HG03060 (cell line): ENCODE measurements at regions not wholly inside any gene's neighbourhood (a gene's known extent, or its start where the extent isn't known, plus 50 kb on each side); places are given as distances from the start of the nearest gene placed in this dataset.
"Not testable (repeated sequence)": the region's sequence is repeated elsewhere in the genome, so short reads cannot be mapped to it uniquely, and the experiment has no call there.

Experiments used
- ATAC-seq: cut with Tn5 transposase; IDR thresholded peaks from one replicate; pipeline ENCODE4 v1.9.1; 2021; ENCODE audit warnings: low read depth, moderate number of reproducible peaks; ENCODE audit not compliant: unreplicated experiment

DNA sequence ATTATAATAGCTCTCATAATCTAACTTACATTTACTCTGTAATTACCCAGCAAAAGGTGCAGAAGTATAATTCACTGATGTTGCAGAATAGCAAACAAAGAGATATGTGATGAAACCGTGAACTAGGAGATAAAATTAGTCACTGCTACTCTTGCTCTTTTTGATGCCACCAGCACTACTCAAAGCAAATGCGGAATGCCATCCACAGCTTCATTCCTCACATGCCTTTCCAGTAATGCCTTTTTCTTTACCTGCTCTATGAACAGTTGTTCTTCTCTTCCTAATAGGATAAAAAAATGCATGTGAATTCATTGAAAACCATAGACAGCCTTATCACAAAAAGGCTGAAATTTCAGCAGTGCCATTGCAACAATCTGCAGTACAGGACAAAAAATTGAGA, 1129.5 kb downstream of the DIAPH3 start:
- no peak for ATAC-seq

DNA sequence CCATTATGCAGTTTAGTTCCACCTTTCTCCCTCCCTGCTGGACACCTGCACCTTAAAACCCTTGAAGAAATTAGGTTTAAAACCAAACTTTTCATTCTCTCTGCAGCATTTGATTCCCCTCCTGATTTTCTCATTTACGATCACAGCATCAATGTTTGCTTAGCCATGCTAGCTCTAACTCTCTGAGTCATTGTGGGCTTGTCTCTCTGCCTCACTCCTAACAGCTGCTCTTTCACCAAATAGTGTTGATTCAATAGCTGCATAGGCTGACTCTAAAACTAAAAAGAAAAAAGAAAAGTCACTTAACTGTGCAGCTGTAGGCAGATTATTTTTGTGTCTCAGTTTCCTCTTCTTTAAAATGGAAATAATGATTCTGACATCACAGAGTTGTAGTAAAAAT, 1124.9 kb downstream of the DIAPH3 start:
- no peak for ATAC-seq

DNA sequence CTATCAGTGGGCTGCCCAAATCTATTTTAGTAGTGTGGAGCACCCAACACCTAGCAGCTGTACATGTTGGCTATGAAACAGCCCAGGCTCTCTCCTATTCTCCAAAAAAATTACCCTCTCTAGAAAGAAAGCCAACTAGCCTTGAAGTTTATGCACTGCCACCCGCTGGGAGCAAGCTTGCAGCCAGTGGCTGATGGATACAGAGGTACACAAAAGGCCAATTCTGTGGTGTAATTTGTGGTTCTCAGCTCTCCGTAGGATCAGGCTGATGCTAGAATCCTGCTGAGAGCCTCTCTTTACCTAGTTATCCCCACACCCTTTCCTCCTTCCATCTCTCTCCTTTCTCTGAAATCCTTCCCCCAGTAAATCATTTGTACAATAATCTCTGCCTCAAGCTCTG, 1120.7 kb downstream of the DIAPH3 start:
- no peak for ATAC-seq

DNA sequence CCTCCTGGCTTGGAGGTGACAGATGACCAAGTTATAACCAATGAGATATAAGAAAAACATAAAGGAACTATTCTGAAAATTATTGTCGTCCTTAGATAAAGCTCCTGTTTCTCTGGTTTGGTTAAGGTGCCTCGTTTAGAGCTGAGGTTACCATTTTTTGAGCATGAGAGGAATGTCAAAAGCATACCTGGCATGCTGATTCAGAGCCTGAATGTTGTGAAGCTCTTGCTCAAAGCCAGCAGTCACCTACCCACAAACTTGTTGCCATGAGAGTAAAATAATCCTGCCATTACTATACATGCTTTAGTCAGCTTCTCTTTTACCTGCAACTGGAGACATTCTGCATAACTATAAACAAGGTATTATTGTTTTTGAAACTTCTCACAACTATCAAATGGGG, 1116.2 kb downstream of the DIAPH3 start:
- no peak for ATAC-seq

DNA sequence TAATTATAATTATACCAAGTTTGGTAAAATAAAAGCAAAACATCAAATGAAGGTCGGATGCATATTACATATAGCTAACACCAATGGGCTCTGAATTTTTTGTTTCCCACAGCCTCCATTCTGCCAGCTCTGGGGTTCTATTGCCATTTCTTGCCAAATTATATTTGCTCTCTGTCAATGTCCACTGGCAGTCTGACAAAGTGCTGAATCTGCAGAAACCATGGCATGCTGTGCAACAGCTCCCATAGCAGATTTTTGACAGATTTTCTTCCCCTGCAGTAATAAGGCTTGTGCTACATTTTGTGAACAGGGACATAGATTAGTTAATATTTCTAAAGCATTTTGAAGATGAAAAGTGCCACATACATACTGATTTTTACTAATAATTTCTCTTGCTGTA, 1102.1 kb downstream of the DIAPH3 start:
- no peak for ATAC-seq

DNA sequence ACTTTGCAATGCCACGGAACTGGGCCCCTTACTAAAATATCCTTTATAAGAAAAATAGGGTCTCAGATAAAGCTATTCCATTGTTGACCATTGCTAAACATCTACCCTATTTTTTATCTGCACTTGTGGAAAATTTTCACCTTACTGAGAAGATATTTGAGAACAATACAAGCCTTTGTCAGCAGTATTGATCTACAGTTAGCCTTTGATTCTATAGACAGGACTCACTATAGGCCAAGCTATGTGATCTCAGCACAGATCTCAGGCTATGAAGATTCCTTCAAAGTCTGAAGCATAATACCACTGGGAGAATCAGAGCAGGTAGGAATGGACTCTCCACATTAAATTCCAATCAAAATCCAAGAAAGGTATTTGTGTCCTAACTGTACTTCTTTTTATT, 1099.7 kb downstream of the DIAPH3 start:
- no peak for ATAC-seq

DNA sequence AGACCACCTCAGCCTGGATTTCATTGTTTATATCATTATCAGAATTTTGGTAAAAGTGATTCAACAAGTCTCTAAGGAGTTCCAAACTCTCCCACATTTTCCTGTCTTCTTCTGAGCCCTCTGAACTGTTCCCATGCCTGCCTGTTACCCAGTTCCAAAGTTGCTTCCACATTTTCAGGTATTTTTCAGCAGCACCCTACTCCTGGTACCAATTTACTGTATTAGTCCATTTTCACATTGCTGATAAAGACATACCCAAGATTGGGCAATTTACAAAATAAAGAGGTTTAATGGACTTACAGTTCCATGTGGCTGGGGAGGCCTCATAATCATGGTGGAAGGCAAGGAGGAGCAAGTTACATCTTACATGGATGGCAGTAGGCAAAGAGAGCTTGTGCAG, 1087.3 kb downstream of the DIAPH3 start:
- not testable (repeated sequence) for ATAC-seq

DNA sequence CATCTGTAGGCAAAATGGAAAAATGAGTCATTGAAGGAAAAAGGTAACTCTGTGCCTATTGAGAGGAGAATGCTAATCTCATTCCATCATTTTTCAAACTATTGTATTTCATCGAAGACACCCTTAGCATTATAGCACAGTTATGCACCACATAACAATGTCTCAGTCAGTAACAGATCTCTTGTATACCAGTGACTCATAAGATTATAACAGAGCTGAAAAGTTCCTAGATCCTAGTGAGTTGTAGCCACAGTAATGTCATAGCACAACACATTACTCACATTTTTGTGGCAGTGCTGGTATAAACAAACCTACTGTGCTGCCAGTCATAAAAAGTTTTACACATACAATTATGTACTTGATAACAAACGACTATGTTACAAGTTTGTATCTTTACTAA, 1077.6 kb downstream of the DIAPH3 start:
- no peak for ATAC-seq

DNA sequence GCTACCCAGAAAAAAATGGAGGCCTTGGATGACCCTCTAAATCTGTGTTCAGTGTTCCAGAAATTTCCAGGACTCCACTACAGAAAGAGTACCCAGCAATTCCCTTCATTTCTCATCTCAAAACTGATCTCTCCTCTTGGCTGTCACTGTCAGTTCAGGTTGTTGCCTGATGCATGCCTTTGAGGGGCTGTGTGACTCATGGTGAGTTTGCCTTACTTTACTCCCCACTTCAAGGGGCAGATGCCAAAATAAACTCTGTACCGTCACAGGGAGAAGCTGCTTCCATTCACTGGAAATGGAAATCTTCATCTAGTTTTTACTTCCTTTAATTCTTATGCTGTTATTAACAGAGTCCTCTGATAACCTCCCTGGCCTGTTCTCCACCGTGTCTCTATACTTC, 1075.0 kb downstream of the DIAPH3 start:
- ATAC-seq, result no peak

DNA sequence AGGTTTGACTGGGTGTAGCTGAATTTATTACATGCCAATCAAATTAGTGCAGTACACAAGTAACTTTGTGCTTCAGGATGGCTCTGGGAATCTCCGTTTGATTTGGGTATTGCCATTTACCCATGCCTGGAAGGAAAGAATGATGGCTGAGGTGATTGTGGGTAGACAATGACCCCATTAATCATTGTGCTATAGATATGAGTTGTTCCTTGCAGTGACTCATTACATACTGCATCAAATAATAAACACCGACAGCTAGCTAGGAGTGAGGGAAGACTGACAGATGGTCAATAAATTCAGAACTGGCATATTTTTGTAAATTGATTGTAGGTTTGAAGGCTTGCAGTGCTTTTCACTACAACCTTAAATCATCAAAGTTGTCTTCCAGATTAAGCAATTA, 1069.5 kb downstream of the DIAPH3 start:
- no peak for ATAC-seq

DNA sequence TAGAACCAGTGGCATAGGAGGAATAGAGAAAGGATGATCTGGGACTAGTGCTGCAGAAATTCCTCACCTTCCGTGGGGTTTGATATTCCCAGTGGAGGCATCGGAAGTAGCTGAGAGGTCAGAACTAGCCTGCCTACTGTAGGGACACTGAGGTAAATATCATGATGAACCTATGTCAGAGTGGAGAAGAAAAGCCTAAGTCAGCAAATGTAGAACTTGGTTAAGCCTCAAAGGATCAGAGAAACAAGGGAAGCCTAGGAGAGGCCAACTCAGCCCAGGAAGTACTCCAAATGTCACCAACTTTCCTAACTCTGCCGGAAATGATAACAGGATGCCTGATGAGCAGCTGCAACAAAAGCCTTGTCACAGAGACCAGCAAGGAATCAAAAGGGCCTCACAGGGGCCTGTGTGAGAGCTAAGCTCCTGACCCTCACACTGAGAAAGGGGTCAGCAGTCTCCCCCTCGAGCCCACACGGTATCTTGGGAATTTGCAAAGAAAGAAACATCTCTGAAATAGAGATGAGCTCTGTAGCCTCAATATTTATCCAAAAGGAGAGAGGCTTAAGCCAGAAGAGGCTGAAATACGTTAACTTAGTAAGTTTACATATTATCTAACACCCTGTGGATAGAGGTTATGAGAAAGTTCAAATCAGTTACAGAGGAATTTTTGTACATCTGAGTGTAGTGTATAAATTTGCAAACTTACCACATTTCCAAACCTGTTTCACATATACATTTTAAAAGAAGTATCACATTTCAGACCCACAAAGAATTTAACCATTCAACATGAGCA, 1064.3 kb downstream of the DIAPH3 start:
- no peak for ATAC-seq

DNA sequence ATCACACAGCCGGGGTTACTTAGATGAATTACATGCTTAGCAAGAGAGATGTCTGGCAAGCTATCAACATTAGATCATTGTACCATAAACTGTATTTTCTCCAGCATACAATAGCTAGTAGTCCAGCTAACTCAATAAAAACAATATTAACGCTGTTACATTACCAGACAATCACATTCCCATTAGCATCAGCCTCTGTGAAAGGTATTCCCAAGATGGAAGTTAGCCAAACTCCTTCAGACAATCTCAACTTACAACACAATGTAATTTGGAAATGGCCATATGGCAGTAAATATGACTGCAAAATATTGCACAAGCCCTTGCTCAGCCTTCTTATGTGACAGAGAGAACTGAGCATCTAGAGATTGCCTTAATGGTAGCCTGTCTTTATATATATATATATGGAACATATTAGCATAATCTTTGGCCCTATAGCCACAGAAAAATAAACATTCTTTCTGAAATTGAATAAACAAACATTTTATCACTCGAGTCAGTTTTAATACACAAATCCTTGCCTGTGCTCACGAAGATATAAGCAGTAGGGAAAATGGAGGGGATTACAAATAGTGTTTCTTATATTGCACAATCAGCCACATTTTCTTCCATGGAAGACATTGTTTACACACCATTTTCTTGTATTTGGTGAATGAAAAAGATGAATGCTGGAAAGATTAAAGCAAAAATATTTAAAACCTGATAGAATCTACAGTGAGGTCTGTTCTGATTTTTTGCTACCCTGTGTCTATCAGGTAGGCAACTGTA, 1060.5 kb downstream of the DIAPH3 start:
- ATAC-seq, result no peak

DNA sequence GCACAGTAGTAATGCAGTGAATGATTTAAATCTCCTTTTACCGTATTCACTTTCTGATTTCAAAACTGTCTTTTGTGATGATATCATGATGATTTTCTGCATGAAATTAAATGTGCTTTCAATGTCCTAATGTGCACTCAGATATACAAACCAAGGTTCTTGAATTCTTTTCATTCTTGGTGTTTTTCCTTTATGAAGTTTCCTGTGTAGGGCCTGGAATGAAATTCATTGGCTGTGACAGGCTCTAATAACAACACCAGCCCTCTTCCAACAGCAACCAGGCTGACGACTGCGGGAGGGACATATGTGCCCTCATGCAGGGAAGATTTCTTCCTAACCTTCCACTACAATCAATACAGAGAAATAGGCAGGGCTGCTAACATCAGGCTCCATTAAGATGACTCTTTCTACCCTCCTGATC, 1052.0 kb downstream of the DIAPH3 start:
- no peak for ATAC-seq

DNA sequence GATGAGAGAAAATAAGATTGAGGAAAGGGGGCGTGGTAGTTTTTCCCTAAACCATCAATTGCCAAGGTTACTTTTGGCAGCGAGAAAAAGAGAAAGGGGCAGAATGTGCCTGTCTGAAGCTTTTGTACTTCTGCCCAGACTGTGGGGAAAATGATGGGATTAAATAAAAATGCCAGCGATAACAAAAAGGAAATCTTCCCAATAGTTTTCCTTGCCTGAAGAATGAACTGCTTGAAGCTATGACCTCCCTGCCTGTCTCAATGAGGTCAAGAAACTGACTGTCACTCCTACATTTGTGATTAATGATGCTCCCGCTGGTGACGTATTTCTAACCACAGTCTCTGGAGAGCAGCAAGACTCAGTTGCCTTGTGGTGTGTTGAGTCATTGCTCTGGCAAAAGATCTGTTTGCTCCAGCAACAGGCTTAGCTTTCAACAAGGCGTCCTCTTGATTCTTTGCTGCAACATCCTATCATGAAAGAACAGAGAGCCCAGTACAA, 1051.5 kb downstream of the DIAPH3 start:
- no peak for ATAC-seq

DNA sequence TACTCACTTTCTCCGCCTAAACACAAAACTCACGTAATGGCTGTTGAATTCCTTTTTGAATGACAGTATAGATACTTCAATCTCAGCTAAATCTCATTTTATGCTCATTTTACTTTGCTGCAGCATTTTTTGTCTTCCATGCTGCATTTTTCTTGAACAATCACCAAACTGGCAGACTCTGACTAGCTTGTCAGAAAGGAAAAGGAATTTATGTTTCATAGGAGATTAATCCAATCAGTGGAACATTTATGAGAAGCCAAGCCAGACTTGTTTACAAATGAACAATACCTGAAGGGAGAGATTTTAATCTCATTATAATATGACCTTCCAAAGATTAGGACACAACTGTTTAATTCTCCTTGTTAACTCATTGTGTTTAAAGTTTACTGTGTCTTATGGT, 1044.3 kb downstream of the DIAPH3 start:
- no peak for ATAC-seq

DNA sequence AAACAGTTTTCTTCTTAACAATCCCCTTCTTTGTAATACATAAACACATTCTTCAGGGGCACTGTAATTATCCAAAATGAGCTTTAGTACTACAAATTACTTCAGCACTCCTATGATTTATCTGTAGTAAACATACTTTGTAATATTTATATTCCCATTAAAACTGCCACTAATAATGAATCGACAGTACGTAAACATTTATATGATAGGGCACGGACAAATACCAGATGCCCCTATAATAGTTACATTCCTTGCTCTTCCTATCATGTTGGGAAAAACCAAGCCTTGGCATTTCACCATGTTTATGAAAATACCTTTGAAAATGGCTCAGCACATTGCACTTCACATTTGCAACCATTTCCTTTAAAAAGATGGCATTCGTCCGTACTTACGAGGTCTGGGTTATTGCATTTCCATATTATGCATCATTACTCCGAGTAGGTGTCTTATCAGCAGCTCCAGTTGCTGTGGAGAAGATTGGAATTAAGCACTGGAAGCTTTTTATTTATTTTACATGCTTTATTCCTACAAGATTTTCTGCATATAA, 1043.4 kb downstream of the DIAPH3 start:
- ATAC-seq, result no peak

DNA sequence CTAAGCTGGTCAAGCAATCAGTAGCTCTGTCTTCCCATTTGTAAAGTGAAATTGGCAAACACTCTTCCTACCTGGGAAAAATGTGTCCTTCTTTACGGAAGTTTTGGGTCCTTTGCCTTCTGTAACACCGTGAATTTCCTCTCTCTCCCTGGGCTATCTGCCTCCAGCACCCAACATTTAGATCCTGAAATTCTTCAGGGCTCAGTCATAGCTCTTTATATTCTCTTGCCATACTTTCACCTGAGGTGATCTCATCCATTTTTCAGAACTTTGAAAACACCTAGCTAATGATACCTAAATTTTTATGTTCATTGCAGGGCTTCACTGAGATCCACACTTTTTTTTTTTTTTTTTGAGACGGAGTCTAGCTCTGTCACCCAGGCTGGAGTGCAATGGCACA, 1042.2 kb downstream of the DIAPH3 start:
- ATAC-seq, result no peak

DNA sequence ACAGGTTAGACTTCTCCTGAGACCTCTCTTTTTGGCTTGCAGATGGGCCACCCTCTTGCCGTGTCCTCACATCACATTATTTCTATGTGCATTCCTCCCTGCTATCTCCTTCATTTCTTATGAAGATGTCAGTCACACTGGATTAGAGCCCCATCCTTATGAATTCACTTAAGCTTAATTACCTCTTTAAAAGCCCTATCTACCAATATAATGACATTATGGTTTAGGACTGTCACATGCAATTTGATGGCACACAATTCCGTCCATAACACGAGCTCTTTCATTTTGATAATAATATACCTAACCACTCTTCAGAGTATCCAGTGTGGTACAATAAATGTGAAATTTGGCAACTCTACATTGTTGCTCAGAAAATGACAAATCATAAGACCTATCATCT, 1037.3 kb downstream of the DIAPH3 start:
- ATAC-seq, result no peak

DNA sequence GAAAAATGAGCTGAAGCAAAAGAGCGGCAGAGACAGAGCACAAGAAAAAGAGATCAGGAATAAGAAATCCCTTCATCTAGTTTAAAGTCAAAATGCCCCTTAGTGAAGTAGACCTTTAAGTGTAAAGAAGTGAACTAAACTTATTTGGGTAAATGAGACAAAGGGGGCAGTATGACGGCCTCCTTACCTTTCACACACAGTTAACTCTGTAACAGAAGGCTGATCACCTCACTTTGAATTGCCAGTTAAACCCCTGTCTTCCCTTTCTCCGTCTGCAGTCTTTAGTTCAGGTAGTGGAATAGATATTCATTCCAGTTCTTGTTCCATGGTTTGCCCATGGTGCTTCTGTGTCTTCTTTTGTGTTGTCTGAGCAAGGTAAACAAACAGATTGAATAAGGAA, 1029.8 kb downstream of the DIAPH3 start:
- ATAC-seq, result no peak

DNA sequence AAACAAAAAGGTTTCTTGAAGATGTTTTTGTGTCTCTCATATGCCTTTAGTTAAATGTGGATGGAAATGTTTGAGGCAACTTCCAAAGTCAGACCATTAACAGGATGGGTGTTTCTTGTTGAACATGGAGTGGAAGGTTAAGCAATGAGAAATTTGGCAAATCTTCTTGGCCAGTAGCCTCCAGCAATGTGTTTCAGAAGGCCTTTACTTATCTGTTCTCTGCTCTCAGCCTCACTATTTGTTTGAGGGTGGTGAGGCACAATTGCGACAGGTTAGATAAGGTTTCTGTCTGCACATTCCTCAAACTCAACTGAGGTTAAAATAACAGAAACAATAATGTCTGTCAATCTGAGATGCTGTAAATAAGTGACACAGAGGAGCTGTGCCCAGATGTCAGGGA, 1019.0 kb downstream of the DIAPH3 start:
- no peak for ATAC-seq

DNA sequence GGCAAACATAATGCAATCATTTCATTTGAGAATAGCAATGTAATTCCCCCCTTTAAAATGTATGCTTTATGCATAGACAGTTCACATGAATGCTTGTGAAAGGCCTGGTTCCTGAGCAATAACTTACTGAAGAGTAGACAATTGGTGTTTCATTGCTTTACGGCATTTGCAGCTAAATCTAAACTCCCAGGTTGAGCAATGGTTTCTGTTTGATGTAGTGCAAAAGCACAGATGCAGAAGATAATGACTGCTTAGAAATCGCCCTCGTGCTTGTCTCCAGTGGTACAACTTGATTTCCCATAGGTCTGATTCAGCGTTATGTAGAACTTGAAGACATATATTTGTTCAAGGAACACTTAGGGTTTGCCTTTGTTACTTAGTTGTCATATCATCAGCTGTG, 1018.3 kb downstream of the DIAPH3 start:
- no peak for ATAC-seq

DNA sequence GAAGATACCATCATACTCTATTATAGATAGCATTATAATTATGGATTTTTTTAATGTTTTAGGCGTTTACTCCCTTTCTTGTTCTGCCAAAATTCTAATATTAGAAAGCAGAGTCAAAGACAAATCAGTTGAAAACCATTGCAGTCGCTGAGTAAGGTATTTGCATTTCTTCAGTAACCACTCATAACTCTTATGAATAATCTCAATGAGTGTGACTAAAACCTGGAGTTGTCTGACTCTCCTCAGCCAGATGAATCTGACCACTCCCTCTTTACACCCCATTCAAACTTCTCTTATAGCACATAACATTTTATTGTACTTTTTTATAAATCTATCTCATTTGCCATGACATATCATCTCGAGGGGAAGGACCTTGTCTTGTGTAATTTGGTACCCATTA, 1006.5 kb downstream of the DIAPH3 start:
- ATAC-seq, result no peak
